PC-9 (cell line): ENCODE measurements at regions not wholly inside any gene's neighbourhood (a gene's known extent, or its start where the extent isn't known, plus 50 kb on each side); places are given as distances from the start of the nearest gene placed in this dataset.

Experiments used
- BruUV-seq: library from RNA; stranded (reverse); fragments of 400-500 nt; replicated peaks from 2 replicates; lab custom pipeline; 2021; lab: Mats Ljungman, UMichigan
- CTCF ChIA-PET: fragments of 300-600 bp; sonication (Branson Sonifier 250); formaldehyde crosslinking; loops from one replicate; lab custom pipeline; 2022; ENCODE audit warnings: antibody characterized with exemption; lab: Charles Lee
- POLR2A ChIA-PET: fragments of 300-600 bp; sonication (Branson Sonifier 250); formaldehyde crosslinking; loops from one replicate; lab custom pipeline; 2022; ENCODE audit warnings: antibody characterized with exemption; ENCODE audit not compliant: unreplicated experiment; lab: Charles Lee
- DNase-seq, 2 experiments: peaks; one replicate each; pipeline versions ENCODE4 v3.0.0 to v3.0.0-alpha.2; 2015 to 2022; ENCODE audit warnings: mixed read lengths in 1 of 2
- H2AFZ ChIP-seq: fragments of 200-600 bp; sonication (generic); 2 replicates; pipeline ENCODE4 v1.8.1; 2017; ENCODE audit warnings: antibody characterized with exemption
- H3F3A ChIP-seq: fragments of 200-600 bp; sonication (generic); 2 replicates; pipeline ENCODE4 v1.8.1; 2017; ENCODE audit warnings: antibody characterized with exemption, mild to moderate bottlenecking, low read depth; ENCODE audit not compliant: insufficient read depth
- H3K27ac ChIP-seq: fragments of 200-600 bp; sonication (generic); 2 replicates; pipeline ENCODE4 v1.6.1; 2016; ENCODE audit warnings: mixed run types
- H3K27me3 ChIP-seq: fragments of 200-600 bp; sonication (generic); 2 replicates; pipeline ENCODE4 v1.6.1; 2016; ENCODE audit warnings: low read depth, mixed run types; ENCODE audit not compliant: insufficient read depth
- H3K36me3 ChIP-seq: fragments of 200-600 bp; sonication (generic); 2 replicates; pipeline ENCODE4 v1.6.1; 2016; ENCODE audit warnings: low read depth, mixed run types
- H3K4me1 ChIP-seq: fragments of 200-600 bp; sonication (generic); replicated peaks from 2 replicates; pipeline ENCODE4 v1.6.1; 2016; ENCODE audit warnings: mixed run types; ENCODE audit not compliant: insufficient read depth
- H3K4me2 ChIP-seq: fragments of 200-600 bp; sonication (generic); 2 replicates; pipeline ENCODE4 v1.6.1; 2017; ENCODE audit warnings: mixed run types
- H3K4me3 ChIP-seq: fragments of 200-600 bp; sonication (generic); 2 replicates; pipeline ENCODE4 v1.6.1; 2016; ENCODE audit warnings: mixed run types
- H3K79me2 ChIP-seq: fragments of 200-600 bp; sonication (generic); 2 replicates; pipeline ENCODE4 v1.6.1; 2017; ENCODE audit warnings: low read depth, mixed run types
- H3K9me2 ChIP-seq: fragments of 200-600 bp; sonication (generic); 2 replicates; pipeline ENCODE4 v1.8.1; 2017; ENCODE audit warnings: mild to moderate bottlenecking; ENCODE audit not compliant: insufficient read depth
- H3K9me3 ChIP-seq: fragments of 200-600 bp; sonication (generic); 2 replicates; pipeline ENCODE4 v1.8.1; 2016; ENCODE audit warnings: low read depth; ENCODE audit not compliant: insufficient read depth
- H4K20me1 ChIP-seq: fragments of 200-600 bp; sonication (generic); 2 replicates; pipeline ENCODE4 v1.8.1; 2017; ENCODE audit not compliant: insufficient read depth
- CTCF ChIP-seq: fragments of 200-600 bp; sonication (generic); conservative IDR thresholded peaks from 2 replicates; pipeline ENCODE4 v1.6.1; 2017; ENCODE audit warnings: mixed run types, antibody characterized with exemption, mild to moderate bottlenecking, moderate library complexity
- EZH2 ChIP-seq: fragments of 200-600 bp; sonication (generic); IDR thresholded peaks from 2 replicates; pipeline ENCODE4 v1.8.0; 2017; ENCODE audit warnings: antibody characterized with exemption, low read depth
- intact Hi-C: fragments of 100-400 bp; cut with micrococcal nuclease; formaldehyde crosslinking; loops from one replicate; pipeline ENCODE4 v1.10.0; 2022; ENCODE audit not compliant: unreplicated experiment

GRCh38 chr6:12569646-12570045 is 146.9 kb upstream of the PHACTR1 start:
- ChIA-PET POLR2A (no interaction called here), CTCF (no interaction called here)
- intact Hi-C loops, result no loop called here
- peaks cover 7% of the 10 kb centered on the region for H3K9me3 ChIP-seq
- no TSS peak for BruUV-seq
- H3K36me3 ChIP-seq, result no peaks in the 10 kb centered on the region
- H3K27ac ChIP-seq, result no peak overlapping the region
- H2AFZ ChIP-seq, result no peak overlapping the region
- H3K4me3 ChIP-seq, result no peak overlapping the region
- H3K4me1 ChIP-seq, result peaks cover 19% of the 10 kb centered on the region
- no peak for TF ChIP-seq CTCF
- TF ChIP-seq EZH2, result no peak
- H3K79me2 ChIP-seq, result no peaks in the 10 kb centered on the region
- no peaks in the 10 kb centered on the region for H3K9me2 ChIP-seq
- H3K27me3 ChIP-seq, result no peaks in the 10 kb centered on the region
- peak in 1 of 2 experiments; percentile 3 for DNase-seq
- peaks cover 17% of the 10 kb centered on the region for H3F3A ChIP-seq
- no peaks in the 10 kb centered on the region for H4K20me1 ChIP-seq
- H3K4me2 ChIP-seq, result no peak overlapping the region

DNA sequence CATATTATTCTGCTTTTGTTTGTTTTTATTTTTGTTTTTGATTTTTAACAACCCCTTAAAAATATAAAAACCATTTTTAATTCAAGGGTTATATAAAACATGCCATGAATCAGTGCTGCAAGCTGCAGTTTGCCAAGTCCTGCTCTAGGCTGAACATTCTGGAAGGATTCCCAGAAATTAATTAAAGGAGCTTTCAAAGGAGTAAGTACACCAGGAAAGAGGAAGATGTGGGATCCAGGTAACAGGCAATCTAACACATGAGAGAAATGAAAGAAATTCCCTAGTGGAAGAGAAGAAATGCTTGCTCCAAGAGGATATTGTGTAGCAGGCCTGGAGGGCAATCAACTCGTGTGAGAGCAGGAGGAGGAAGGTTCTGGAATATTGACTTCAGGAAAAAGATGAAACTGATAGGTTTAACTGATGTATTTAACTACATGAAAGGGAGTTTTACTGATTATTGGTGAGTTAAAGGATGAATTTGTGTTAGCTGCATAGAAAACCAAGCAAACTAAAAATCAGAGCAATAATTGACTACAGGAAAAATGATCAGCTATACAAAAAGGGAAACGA is 146.0 kb upstream of the PHACTR1 start:
- TF ChIP-seq EZH2 (no peak), CTCF (no peak)
- peaks cover 19% of the 10 kb centered on the region for H3K4me1 ChIP-seq
- peaks cover 16% of the 10 kb centered on the region for H3K9me3 ChIP-seq
- no peaks in the 10 kb centered on the region for H3K27me3 ChIP-seq
- H3K4me2 ChIP-seq, result no peak overlapping the region
- H3F3A ChIP-seq, result peaks cover 17% of the 10 kb centered on the region
- no peaks in the 10 kb centered on the region for H4K20me1 ChIP-seq
- no TSS peak for BruUV-seq
- ChIA-PET CTCF (no interaction called here), POLR2A (no interaction called here)
- H2AFZ ChIP-seq, result no peak overlapping the region
- no peak overlapping the region for H3K27ac ChIP-seq
- no peaks in the 10 kb centered on the region for H3K36me3 ChIP-seq
- DNase-seq, result peak in 1 of 2 experiments; percentile 29
- no peaks in the 10 kb centered on the region for H3K79me2 ChIP-seq
- H3K4me3 ChIP-seq, result no peak overlapping the region
- intact Hi-C loops, result no loop called here
- no peaks in the 10 kb centered on the region for H3K9me2 ChIP-seq

DNA sequence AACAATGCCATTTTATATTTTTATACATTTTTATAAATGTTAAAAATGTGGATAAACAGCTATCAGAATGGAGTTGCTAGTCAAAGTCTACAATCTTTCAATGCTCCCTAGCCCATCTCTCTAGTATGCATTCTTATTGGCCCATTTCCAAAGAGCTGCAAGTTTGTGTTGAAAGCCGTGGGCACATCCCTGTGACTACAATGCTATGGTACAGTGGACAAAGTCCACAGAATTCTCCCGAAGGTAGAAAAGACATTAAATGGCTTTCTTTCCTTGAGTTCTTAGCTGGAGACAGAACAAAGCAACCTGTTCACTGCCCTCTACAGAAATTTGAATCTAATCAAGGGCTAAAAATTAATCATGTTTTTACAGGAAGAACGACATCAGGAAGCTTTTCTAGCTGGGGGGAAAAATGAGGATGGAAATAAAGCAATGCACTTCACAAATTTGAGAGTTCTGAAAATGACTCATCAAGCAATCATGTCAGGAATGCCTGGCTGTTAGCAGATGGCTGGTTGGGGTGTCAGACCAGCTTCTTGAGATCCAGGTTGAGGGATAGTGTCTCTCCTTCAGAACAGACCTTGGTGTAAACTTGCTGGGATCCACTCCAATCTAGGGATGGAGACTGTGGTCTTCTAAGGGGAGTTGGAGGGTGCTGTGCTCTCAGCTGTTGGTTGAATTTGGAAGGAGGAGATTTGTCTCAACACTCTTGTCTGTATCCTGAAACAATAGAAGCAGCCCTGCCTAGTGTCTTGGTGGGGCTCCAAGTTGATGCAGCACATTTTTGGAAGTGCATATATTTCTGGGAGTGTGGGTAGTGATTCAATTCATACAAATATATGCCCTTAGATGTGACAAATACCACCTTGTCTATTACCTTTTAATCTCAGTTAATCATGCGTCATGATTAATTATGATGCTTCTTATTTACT is 143.4 kb upstream of the PHACTR1 start:
- Histone ChIP-seq H3K9me2 (no peaks in the 10 kb centered on the region), H3K4me1 (peaks cover 27% of the 10 kb centered on the region), H3K9me3 (peaks cover 16% of the 10 kb centered on the region), H3F3A (peaks cover 17% of the 10 kb centered on the region), H2AFZ (peak overlapping the region; percentile 36), H3K36me3 (no peaks in the 10 kb centered on the region), H3K27ac (peak overlapping the region; percentile 54), H3K27me3 (no peaks in the 10 kb centered on the region), H4K20me1 (no peaks in the 10 kb centered on the region), H3K4me3 (no peak overlapping the region; the same call in 1 of the 2 replicates), H3K4me2 (peak overlapping the region; percentile 66), H3K79me2 (no peaks in the 10 kb centered on the region)
- intact Hi-C loops, result loop anchor here (1.0 to 2.0 kb wide), 2 partner anchors 14 to 281 kb away; no protein-coding TSS in a partner anchor
- ChIA-PET CTCF (interaction anchor here (0.6 kb wide), 1 partner anchor 1098 kb away, joined by 4 read pairs; no protein-coding TSS in a partner anchor), POLR2A (interaction anchor here (0.6 to 0.7 kb wide), 4 partner anchors 9 to 260 kb away, joined by 3 to 7 read pairs (median 4); no protein-coding TSS in a partner anchor)
- TF ChIP-seq CTCF (no peak), EZH2 (no peak)
- BruUV-seq, result TSS peak; percentile 80
- peak; percentile 65 to 92 for DNase-seq
